ENCODE measurements at regions not wholly inside any gene's neighbourhood (a gene's known extent, or its start where the extent isn't known, plus 50 kb on each side); places are given as distances from the start of the nearest gene placed in this dataset.
A peak's percentile ranks its signal among the peaks of the same experiment; 100 is the strongest.

DNA sequence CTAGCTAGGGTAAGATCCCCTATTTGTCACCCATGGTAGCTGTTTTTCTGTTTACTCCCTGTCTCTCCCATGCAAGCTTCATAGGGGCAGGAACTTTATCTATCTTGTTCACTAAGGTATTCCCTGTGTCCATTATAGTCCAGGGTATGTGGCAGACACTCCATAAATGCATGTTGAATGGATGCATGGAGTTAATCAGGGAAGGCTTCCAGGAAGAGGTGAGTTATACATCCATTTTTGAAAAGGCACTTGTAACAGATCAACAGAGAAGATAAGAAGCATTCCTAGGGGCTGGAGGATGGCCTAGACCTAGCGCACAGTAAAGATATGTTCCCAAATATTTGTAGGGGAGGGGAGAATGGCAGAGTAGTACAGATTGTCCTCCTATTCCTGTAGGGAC is 130.3 kb downstream of the BUD13 start:
- no peak for DNase-seq

DNA sequence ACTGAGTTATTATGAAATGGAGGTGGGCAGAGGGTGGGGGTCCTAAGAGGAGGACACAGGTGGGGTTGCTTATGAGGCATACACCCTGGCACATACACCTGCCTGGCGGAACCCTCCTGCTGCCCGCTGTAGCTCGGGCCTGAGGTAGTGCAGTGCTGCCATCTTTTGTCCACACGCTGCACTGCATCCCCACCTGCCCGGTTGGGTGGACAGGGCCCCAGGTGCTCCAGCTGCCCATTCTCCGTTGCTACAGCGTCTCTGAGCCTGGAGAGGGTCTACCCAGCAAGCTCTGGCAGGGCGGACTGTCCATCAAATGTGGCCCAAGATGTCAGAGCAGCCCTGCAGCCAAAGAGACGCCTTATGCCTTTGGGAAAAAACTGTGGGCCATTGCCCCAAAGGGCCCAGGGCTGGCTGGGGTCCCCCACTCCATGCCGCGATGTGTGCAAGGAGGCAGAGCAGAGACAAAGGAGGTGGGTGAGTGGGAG is 131.2 kb downstream of the BUD13 start:
- peak; percentile 80 for DNase-seq

DNA sequence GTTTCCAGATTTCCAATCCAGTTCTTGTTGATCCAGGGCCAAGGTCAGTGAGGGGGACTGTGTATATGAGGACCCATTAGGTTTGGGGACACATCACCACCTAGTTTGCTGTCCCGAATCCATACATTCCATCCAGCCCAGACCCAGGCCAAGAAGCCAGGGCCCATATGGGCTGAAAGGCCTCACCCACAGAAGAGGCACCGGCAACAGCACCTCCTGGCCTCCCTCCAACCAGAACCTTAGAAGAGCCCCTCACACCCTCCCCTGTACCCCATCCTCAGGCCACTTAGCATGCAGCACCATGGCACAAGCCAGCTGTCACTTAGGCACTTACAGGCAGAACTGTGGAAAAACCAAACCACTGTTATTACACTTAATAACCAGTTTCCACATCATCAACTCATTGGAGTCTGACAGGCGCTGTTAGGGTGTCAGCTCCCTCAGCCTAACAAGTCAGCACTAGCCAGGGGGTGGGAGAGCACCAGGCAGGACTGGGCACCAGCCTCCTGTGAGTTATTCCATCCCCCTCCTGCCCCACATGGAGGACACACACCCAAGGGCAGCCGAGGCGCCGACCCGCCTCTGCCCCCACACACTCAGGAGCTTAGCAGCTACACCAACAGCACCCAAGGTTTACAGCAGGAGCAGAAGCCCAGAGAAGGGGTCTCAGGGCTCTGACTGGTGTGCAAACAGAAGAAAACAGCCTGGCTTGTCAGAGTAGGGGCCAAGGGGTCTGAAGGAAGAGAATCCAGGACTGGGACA is 132.0 kb downstream of the BUD13 start:
- peak; percentile 86 for DNase-seq

DNA sequence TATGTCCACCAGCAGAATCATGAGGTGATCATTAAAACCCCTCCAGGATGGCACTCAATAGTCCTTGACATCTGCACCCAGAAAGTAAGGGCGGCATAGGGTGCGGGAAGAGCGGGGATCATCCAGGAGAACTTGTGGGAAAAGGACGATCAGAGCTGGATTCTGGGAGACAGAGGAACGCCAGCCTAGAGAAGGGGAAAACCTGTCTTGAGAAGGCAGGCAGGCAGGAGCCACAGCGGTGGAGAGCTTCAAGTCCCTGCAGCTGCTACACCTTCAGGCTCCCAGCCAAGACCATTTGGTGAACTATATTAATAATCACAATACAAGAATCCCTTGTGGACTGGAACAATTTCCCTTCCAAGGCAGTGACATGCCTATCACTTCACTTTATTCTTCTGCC is 134.3 kb downstream of the BUD13 start:
- DNase-seq = peak; percentile 77

DNA sequence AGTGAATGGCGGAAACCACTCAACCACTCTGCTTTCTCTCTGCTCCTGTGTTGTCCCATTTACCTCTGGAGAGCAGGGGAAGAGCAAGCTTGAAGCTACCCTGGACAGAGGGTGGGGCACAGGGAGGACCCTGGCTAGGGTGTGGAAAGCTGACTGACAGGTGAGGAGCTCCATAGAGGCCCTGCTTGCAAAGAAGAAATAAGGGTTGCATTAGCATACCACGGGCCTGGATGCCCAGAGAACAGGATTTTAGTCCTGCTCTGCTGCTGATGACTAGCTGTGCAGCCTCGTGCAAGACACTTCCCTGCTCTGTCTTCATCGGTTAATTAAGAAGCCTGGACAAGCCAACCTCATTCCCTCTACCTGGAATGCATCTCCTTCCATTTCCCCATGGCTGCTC is 135.0 kb downstream of the BUD13 start:
- DNase-seq = no peak

DNA sequence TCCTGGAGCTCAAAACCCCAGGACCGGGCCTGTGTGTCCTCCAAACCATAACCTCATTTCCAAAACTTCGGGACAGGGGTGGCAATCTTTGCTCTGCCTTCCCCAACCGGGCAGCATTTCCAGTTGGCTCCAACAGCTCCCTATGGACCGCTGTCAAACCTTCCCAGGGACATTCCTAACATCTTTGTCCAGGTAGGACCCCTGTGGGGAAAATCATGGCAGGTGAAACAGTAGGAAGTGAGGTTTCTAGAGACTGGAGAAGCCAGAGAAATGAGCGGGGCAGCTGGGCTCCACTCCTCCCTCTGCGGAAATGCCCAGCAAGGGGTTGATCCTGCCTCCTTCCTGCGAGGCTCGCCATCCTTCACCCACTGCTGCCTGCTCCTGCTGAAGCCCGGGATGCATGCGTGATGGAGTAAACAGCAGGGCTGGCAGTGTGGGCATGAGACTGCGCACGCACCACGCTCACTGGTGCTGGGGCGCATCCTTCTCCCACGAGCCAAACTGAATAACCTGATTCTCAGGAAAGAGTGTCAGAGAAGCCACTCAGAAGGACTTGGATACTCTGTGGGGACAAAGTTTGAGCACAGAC is 136.4 kb downstream of the BUD13 start:
- DNase-seq = no peak

DNA sequence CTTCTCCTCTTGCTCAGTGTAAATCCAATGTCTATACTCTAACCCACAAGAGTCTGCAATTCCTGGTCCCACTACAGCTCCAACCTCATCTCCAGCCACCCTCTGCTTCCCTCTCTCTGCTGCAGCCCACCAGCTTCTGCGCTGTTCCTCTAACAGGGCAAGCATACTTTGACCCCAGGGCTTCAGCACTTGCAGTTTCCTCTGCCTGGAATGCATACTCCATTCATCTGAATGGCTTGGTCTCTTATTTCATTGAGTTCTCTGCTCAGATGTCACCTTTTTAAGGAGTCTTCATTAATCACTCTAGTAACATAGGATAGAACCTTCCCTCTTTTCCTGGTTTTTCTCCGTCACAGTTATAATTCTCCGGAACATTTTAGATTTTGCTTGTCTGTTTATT is 141.6 kb downstream of the BUD13 start:
- DNase-seq = no peak

DNA sequence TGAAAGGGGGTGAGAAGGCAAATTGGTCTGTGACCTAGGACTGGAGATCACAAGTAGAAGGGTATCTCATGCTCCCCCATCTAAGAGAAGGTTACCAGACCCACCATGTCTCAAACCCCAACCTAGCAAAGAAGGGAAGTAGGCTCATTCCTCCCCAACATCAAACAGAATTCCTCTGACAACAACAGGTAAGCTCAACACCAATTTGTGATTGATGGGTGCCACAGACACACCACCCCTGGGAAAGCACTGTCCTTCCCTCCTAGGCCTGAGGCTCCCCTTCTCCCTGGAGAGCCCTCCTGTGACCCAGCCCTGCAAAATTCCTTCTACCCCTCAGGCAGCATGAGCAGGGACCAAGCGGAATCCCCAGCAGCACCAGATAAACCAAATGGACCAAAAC is 154.3 kb downstream of the BUD13 start:
- DNase-seq = no peak

DNA sequence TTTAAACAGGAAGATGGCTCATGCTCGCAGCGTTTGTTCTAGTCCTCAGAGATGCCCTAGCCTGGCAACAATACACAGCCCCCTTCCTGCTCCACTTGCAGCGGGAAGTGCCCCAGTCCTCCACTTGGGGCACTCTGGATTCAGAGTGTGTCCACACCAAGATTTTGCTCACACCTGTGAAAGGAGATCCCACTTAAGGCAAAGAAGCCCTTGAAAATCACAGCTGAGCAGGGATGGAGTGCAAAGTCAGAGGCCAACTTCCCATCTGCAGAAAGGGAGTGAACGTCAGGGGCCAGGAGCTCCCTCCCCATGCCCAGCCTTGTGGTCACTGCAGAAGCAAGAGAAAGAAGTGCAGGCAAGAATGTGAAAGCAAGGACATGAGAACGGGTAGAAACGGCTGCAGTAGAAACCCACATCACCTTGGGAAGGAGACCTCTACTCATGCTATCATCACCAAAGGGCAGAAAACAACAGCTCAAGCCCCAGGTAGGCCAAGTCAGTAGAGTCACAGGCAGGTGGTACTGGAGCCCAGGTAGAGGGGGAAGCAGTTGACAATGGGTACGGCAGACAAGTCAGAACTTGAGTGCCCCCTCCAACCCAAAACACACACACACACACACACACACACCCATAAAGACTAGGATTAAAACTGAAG is 157.4 kb downstream of the BUD13 start:
- no peak for DNase-seq

DNA sequence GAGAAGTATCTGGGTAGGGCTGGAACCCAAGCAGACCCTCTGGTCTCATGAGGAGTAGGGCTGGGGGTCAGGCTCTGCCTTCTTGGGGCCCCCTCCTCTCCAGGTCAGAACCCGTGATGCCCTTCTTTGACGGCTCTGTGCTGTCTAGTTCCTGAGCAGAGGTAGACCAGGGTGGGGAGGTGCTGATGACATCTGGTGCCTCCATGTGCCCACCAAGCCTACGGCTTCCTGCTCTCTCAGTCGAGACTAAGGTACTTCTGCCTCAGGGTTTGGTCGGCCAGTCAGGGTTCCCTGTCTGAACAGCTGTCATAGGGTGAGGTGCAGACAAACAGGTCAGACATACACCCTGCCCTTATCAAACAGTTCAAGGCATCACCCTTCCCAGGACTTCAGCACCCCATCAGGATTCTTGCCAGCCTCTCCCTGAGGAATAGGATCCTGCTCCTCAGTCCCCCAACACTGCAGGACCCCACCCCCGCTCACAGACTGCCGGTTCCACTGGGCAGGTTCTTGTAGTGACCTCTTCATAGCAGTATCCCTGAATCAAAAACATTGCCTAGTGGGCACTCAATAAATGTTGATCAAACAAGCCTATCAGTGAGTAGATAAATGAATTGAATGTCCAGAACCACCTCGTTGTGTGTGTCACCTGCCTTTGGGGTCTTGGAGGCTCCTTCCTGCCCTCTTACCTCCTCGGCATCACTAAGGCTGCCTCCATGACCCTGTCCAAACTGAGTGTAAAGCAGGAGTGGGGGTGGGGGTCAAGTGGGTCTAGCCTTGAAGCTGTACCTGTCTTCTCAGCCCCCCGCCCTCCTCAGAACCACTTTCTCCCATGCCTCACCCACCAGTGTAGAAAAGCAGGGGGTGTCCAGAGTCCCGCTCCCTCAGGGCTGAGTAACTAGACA is 158.2 kb downstream of the BUD13 start:
- no peak for DNase-seq

DNA sequence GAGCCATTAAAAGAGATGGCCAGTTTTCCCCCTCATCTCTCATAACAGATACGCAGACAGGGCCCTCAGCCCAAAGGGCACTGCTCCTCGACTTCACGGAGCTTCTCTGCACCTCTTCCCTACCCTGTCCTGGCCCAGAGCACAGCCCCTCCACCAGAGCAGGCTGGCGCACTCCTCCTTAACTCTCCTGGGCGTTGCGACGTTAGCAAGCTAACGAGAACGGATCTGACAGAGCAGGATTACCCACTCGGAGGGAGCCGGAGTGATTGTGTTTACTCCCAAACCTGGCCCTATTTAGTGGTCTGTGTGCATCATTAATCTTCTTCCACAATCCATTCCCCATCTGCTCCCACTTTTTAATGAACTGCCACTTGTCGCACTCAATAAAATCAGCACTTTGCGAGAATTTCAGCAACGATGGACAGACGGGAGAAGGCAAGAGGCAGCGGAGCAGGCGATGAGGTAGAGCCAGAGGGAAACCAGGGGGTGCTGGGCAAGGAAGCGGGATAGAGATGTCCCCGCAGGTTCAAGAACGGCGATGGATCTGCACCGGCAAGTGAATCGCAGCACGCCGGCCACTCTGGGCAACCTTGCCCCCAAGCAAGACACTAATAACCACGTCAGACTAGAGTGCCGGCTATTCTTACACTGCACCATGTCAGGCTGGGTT is 159.4 kb downstream of the BUD13 start:
- DNase-seq = no peak

DNA sequence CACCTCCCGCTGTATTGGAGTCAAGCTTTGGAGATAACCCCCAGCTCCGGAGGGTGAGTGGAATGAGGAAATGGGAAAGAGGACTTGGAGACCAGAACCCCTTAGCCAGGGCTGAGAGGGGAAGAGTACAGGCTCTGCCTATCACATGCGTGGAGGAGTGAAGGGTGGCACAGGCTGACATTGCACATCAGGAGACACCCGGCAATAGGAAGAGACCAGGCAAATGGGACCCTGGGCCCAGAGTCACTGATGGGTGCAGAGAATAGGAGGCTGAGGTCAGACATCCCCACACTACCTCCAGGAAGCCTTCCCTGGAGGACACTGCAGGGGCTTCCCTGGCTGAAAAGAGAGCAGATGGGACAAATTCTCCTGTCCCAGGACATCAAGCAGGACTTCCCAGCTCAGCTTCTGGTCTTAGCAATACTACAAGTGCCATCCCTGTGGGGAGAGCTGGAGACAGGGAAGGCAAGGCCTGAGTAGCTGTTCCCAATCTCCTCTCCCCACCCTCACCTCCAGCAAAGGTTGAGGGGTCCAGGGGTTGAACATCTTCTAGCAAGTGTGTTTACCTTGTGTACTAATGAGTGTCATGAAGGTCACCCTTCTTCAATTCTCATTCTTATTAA is 160.7 kb downstream of the BUD13 start:
- no peak for DNase-seq

DNA sequence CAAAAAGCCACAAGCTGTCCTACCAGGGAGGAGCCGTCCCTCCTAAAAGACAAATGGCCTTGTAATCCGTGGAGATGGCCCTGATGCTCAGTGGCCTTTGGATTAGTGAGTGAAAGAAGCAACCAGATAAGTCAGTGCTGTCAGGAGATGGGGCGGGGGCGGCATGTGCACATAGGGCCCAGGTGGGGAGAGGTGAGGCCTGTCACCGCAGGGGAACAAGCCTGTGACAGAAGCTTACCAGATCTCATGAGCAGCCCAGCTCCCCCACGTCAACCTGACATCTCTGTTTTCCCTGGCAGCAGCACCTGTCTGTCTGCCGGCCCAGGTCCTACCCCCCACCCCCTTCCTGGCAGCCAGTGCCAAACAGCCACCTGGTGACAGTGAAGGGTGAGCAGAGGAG is 162.6 kb downstream of the BUD13 start:
- DNase-seq = peak; percentile 89

DNA sequence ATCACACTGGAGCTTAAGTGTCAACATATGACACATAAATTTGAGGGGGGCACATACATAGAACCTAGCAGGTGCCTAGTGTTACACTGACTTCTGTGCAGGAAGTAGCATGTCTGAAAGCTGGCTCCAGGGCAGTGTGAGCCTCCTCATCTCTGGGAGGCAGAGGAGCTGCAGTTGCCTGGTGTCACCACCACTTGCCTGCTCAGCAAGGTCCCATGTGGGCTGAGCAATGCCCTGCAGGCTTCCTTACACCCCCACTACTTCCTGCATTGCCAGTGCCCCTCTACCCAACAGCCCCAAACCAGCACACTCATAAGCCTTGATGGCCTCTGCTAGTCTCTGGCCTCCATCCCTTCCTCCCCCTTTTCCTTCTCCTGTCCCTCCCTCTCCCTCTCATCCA is 165.8 kb downstream of the BUD13 start:
- DNase-seq = no peak

DNA sequence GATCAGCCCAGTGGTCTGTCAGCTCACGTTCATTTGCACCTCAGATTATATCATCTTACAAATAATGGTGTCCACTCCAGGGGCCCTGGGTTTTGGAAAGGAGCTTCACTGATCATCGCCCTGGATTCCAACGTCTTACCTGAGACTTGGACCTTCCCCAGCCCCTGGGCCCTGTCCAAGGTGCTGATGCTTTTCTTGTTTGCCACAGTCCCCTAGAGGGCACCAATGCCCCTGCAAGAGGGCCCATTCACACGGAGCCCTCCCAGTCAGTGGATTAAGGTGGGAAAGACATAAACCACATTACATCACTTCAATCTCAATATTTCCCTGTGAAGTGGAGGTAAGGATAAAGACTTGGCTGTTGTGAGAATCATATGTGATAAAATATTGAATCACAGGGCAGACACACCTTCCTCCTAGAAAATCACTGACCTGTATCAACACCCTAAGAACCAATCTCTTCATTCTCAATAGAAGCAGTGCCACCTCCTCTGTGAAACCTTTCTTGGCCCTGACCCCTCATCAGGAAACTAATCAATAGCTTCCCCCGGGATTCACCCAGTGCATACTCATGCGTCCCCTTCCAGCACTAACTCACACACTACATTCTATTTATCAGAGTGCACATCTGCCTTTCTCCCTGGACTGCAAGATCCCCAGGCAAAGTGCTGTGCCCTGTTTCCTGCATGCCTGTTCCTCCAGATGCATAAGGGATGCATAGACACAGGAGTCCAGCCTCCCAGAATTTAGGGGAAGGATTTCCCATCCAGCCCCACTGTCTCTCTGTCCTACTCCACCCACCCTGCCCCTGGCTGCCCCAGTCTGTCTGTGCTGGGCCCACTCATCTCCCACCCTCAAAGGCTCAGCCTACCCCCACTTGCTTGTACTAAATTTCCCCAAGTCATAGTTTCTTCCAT is 167.0 kb downstream of the BUD13 start:
- DNase-seq = no peak

DNA sequence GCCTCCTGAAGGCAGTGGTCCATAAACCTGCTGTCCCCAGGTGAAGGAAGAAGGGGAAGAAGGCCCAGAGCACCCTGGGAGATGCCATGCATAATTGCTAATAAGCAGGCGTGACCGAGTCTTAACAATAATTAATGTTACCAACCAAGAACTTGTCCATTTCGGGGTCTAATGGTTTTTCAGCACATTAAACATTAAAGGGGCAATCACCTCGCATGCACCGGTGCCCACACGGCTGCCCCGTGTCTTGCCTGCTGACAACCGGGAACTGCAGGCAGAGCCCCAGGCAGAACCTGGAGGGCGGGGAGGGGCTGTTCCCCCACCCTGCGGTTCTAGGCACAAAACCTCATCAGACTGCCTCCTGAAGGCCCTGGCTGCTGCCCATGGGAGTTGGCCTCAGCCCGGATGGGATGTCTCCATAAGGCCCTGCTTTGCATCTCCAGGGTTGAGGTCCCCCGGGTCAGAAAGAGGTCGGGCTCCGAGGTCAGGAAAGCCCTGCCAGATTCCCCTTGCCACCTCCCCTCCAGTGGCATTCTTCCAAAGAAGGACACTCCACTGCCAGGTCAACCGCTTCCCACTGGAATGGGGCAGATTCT is 169.0 kb downstream of the BUD13 start:
- no peak for DNase-seq

DNA sequence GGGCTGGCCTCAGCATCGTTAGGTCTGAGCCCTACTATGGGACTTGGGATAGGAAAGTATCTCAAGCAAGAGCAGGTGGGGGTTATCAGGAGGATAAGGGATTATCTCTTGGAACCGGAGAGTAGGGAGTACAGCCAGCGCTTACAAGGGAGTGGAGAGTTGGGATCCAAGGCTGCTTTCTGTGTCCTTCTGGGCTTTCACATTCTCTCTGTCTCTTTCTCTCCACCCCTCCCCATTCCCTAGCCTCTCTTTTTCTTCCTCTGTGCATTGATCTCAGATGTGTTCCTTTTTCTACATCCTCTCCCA is 170.2 kb downstream of the BUD13 start:
- no peak for DNase-seq

DNA sequence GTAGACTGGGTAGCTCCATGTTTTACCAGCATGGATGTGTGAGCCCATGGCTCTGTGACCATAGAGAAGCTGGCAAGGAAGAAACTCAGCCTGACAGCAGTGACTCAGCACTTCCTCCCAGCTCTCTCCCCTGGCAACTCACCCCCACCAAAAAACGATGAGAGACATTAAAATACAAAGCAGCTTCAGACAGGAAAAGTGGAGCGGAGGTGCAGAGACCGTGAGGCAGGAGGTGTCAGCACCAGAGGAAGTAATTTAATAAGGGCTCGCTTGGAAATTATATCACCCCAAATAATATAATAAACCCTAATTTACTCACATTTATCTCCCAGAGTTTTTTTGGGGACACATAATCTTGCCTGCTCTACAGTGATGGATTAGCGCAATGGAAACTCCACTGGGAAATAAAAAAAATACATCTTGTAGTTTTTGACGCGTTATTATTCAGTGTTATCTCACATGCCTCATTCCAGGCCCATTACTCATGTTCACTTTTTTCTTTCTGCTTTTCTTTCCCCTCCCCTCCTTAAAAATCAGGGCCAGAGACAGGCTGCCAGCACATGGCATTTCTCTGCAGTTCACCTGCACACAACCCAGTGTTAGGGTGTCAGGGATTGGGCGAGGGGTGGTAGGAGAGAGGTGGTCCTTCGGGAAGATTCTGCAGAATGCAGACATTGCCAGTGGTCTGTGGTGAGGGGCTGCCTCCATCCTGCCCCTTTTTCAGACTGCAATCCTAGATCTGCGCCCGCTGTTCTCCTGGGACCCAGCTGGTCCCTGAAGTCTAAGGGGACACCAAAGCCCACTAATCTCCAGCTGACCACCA is 170.8 kb downstream of the BUD13 start:
- no peak for DNase-seq

DNA sequence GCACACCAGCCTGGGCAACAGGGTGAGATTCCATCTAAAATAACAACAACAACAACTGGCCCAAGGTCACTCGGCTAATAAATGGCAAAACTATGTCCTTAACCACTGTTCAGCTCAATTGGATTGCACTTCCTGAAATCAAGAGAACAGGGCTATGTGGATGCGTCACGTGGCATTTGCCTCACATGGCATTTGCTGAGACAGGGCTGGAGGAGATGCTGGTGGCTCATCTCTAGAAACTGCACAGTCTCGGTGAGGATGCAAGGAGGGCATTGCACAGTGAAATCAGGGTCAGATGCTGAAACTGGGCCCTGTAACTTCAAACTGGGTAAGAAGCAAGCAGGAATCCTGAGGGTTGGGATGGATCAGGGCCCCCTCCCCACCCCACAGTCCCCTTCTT is 171.9 kb downstream of the BUD13 start:
- no peak for DNase-seq

DNA sequence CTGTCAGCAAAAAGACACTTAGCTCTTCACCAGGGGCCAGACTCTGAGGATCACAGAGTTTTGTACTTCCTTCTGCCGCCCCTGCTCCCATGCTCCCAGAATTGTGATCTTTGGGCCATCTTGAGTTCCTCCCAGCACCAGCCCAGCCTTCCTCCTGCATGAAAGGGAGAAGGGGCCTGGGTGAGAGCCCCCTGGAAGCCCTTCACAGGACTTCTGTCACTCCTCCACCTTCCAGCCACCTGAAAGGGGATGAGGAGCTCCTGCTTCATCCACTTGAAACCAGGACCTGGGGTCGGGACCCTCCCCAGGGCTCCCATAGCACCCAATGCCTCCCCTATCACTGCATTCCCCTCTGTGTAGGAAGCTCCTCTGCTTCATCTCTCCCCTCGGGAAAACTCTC is 174.2 kb downstream of the BUD13 start:
- no peak for DNase-seq
